Endothelial cell of umbilical vein (primary cell): ENCODE measurements at regions not wholly inside any gene's neighbourhood (a gene's known extent, or its start where the extent isn't known, plus 50 kb on each side); places are given as distances from the start of the nearest gene placed in this dataset.

Source experiments
- BruUV-seq: library from RNA; stranded (reverse); fragments of 400-500 nt; replicated peaks from 2 replicates; lab custom pipeline; 2021; lab: Mats Ljungman, UMichigan
- CTCF ChIA-PET: fragments of 300-600, 350-600 bp; sonication (Branson Sonifier 250); formaldehyde crosslinking; loops from one replicate; lab custom pipeline; 2021; ENCODE audit warnings: antibody characterized with exemption, inconsistent platforms; lab: Charles Lee
- POLR2A ChIA-PET: fragments of 300-600, 350-600 bp; sonication (Branson Sonifier 250); formaldehyde crosslinking; loops from one replicate; lab custom pipeline; 2021; ENCODE audit warnings: antibody characterized with exemption, inconsistent platforms; lab: Charles Lee
- DNase-seq: peaks from one replicate; pipeline ENCODE4 v3.0.0-alpha.2; 2011; ENCODE audit warnings: low read depth, low spot score
- FAIRE-seq: peaks from 2 replicates; lab custom pipeline; 2011; peaks lifted over from hg19 to GRCh38; lab: Jason Lieb, UNC
- H2AFZ ChIP-seq: 2 replicates; pipeline ENCODE4 v1.6.0; 2012; ENCODE audit warnings: low read depth, low read length, control low read depth, inconsistent platforms
- H3K27ac ChIP-seq: 2 replicates; pipeline ENCODE4 v1.5.1; 2011; ENCODE audit warnings: low read depth, mild to moderate bottlenecking, control low read depth, low read length, moderate library complexity; ENCODE audit not compliant: insufficient read depth
- H3K27me3 ChIP-seq, 2 experiments: 2 replicates each; pipeline versions ENCODE4 v1.6.0 to v1.6.1; 2011; ENCODE audit warnings: low read length in 2 of 2, mixed read lengths in 1 of 2; ENCODE audit not compliant: control insufficient read depth in 2 of 2, insufficient read depth in 2 of 2
- H3K36me3 ChIP-seq, 2 experiments: 2 replicates in 1 of 2; 3 replicates in 1 of 2; pipeline ENCODE4 v1.5.1; 2011; ENCODE audit warnings: low read length in 2 of 2, mild to moderate bottlenecking in 1 of 2, moderate library complexity in 1 of 2; ENCODE audit not compliant: control insufficient read depth in 2 of 2, insufficient read depth in 2 of 2; ENCODE audit errors: extremely low read depth in 1 of 2
- H3K4me1 ChIP-seq: 3 replicates; pipeline ENCODE4 v1.5.1; 2011; ENCODE audit warnings: mild to moderate bottlenecking, low read length; ENCODE audit not compliant: control insufficient read depth, insufficient read depth; ENCODE audit errors: extremely low read depth
- H3K4me2 ChIP-seq: 2 replicates; pipeline ENCODE4 v1.6.1; 2011; ENCODE audit warnings: low read length, control low read depth, mixed read lengths; ENCODE audit not compliant: insufficient read depth
- H3K4me3 ChIP-seq, 3 experiments: fragments of 200-600 bp in 1 of 3; sonication (generic), shearing (Covaris generic) in 1 of 3; replicated peaks in 1 of 3; 2 replicates each; pipeline ENCODE4 v1.5.1; 2011 to 2016; ENCODE audit warnings: control low read depth in 3 of 3, low read length in 3 of 3, mild to moderate bottlenecking in 2 of 3, inconsistent platforms in 1 of 3, low read depth in 1 of 3, moderate library complexity in 1 of 3; ENCODE audit not compliant: insufficient read depth in 1 of 3
- H3K79me2 ChIP-seq: 2 replicates; pipeline ENCODE4 v1.6.0; 2012; ENCODE audit warnings: low read length, inconsistent platforms; ENCODE audit not compliant: control insufficient read depth, insufficient read depth
- H3K9ac ChIP-seq: replicated peaks from 2 replicates; pipeline ENCODE3; 2011; ENCODE audit warnings: low read length, control low read depth; ENCODE audit not compliant: insufficient read depth; ENCODE audit errors: extremely low read depth
- H3K9me1 ChIP-seq: replicated peaks from 3 replicates; pipeline ENCODE4 v1.6.0; 2011; ENCODE audit warnings: mild to moderate bottlenecking, low read length; ENCODE audit not compliant: control insufficient read depth, insufficient read depth; ENCODE audit errors: extremely low read depth
- H3K9me3 ChIP-seq: replicated peaks from 2 replicates; pipeline ENCODE4 v1.5.1; 2012; ENCODE audit warnings: low read length, inconsistent platforms; ENCODE audit not compliant: control insufficient read depth, insufficient read depth
- H4K20me1 ChIP-seq: replicated peaks from 2 replicates; pipeline ENCODE3; 2011; ENCODE audit warnings: mild to moderate bottlenecking, low read length; ENCODE audit not compliant: control insufficient read depth, insufficient read depth; ENCODE audit errors: extremely low read depth
- CTCF ChIP-seq, 2 donors: IDR thresholded peaks; 1 replicate in 1 of 2; 2 replicates in 1 of 2; pipeline ENCODE4 v1.5.1; 2011; ENCODE audit warnings: low read length in 2 of 2, mild to moderate bottlenecking in 2 of 2, moderate library complexity in 2 of 2, control low read depth in 1 of 2, inconsistent platforms in 1 of 2, low read depth in 1 of 2; ENCODE audit not compliant: insufficient read depth in 1 of 2; ENCODE audit errors: extremely low read depth in 1 of 2
- EZH2 ChIP-seq: IDR thresholded peaks from 2 replicates; pipeline ENCODE4 v1.6.1; 2012; ENCODE audit warnings: borderline replicate concordance, low read depth, mild to moderate bottlenecking, moderate library complexity, low read length, inconsistent platforms; ENCODE audit not compliant: severe bottlenecking
- FOS ChIP-seq: IDR thresholded peaks from 2 replicates; pipeline ENCODE4 v1.6.1; 2011; ENCODE audit warnings: mild to moderate bottlenecking, low read length, moderate library complexity, borderline replicate concordance; ENCODE audit not compliant: insufficient read depth
- GATA2 ChIP-seq: IDR thresholded peaks from 2 replicates; pipeline ENCODE4 v1.7.0; 2011; ENCODE audit warnings: low read depth, mild to moderate bottlenecking, moderate library complexity, mixed read lengths, low read length; ENCODE audit not compliant: insufficient read length, insufficient read depth
- JUN ChIP-seq: IDR thresholded peaks from 2 replicates; pipeline ENCODE4 v1.6.1; 2011; ENCODE audit warnings: borderline replicate concordance, low read depth; ENCODE audit not compliant: insufficient read length, insufficient read depth
- MAX ChIP-seq: IDR thresholded peaks from 2 replicates; pipeline ENCODE4 v1.6.1; 2011; ENCODE audit not compliant: insufficient read depth, insufficient read length
- MYC ChIP-seq: IDR thresholded peaks from one replicate; pipeline ENCODE4 v1.6.1; 2011; ENCODE audit warnings: mild to moderate bottlenecking, low read depth, low read length
- POLR2A ChIP-seq: IDR thresholded peaks from 2 replicates; pipeline ENCODE4 v1.6.1; 2012; ENCODE audit warnings: low read depth, mild to moderate bottlenecking, control low read depth, low read length
- POLR2AphosphoS5 ChIP-seq: IDR thresholded peaks from 2 replicates; pipeline ENCODE4 v1.6.1; 2012; ENCODE audit warnings: low read depth, mild to moderate bottlenecking, control low read depth, low read length, moderate library complexity; ENCODE audit not compliant: insufficient read depth
- dilution Hi-C: fragments of 300-500 bp; cut with MboI; formaldehyde crosslinking; loops from one replicate; pipeline ENCODE4 v1.15.0; 2019; ENCODE audit warnings: low sequenced_read_pairs; ENCODE audit not compliant: extremely low pct_ligation_motif_present
- intact Hi-C: fragments of 100-400 bp; cut with micrococcal nuclease; formaldehyde crosslinking; loops from one replicate; pipeline ENCODE4 v1.10.0; 2022

- no peaks in the 10 kb centered on the region for H3K9me3 ChIP-seq
- no peaks in the 10 kb centered on the region for H3K9me1 ChIP-seq
- no peak overlapping the region for H3K4me2 ChIP-seq
- H3K4me1 ChIP-seq = no peaks in the 10 kb centered on the region
- no TSS peak for BruUV-seq
- peaks cover 10 to 15% of the 10 kb centered on the region in 2 experiments for H3K36me3 ChIP-seq
- H3K9ac ChIP-seq = no peak overlapping the region
- H2AFZ ChIP-seq = no peak overlapping the region
- peaks cover 2% of the 10 kb centered on the region for H4K20me1 ChIP-seq
- intact Hi-C loops = no loop called here
- DNase-seq = no peak
- H3K27ac ChIP-seq = no peak overlapping the region
- H3K79me2 ChIP-seq = no peaks in the 10 kb centered on the region
- dilution Hi-C loops = no loop called here
- TF ChIP-seq JUN (no peak), MAX (no peak), EZH2 (no peak), MYC (no peak), CTCF (IDR thresholded peaks at IDR 0.05; ENCODE audit: extremely low read depth in 1 of 2, insufficient read depth in 1 of 2, low read depth in 1 of 2, low read length in 2 of 2) (no peak), GATA2 (no peak), FOS (no peak), POLR2A (no peak), POLR2AphosphoS5 (no peak)
- FAIRE-seq = no peak
- ChIA-PET CTCF (no interaction called here), POLR2A (no interaction called here)
- no peaks in the 10 kb centered on the region for H3K27me3 ChIP-seq
- H3K4me3 ChIP-seq = no peak overlapping the region
Observed at GRCh38 chr6:144547409-144547808, 262.3 kb downstream of the UTRN start.
